CD4-positive, alpha-beta T cell treated with Interleukin-6 for 4 hours (primary cell): ENCODE measurements at regions not wholly inside any gene's neighbourhood (a gene's known extent, or its start where the extent isn't known, plus 50 kb on each side); places are given as distances from the start of the nearest gene placed in this dataset.
"Not testable (repeated sequence)": the region's sequence is repeated elsewhere in the genome, so short reads cannot be mapped to it uniquely, and the experiment has no call there.

Experiments
- DNase-seq: peaks from one replicate; pipeline ENCODE4 v3.0.0-alpha.2; 2020; ENCODE audit warnings: mixed read lengths

- no peak for DNase-seq
These were observed 404.1 kb downstream of the ZEB2 start for GRCh38 chr2:144115739-144116291.

DNA sequence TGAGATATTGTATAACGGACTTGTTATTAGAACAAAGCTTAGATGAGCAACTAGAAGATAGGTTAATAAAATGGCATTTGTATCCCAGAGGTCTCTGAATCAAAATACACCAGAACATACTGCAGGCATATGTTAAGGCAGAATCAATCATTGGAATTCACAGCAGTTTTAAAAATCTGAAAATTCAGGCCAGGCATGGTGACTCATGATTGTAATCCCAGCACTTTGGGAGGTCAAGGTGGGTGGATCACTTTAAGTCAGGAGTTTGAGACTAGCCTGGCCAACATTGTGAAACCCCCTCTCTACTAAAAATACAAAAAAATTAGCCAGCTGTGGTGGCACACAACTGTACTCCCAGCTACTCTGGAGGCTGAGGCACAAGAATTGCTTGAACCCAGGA, 405.2 kb downstream of the ZEB2 start:
- no peak for DNase-seq

DNA sequence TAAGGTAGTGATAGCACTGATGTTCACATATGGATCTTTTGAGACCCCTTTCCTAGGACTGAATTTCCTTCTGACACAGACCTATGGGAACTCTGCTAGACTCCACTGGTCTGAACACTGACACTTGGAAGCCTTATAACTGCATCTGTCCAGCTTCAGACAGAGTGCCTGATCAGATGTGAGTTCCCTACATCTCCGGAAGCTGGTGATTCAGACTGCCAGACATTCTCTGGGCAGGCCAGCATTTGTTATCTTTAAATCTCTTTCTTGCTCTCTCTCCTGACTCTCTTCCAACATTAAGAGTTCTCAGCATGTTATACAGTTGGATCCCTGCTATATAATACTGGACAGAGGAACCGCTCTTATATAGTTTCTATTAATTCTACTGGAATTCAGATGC, 408.5 kb downstream of the ZEB2 start:
- no peak for DNase-seq

DNA sequence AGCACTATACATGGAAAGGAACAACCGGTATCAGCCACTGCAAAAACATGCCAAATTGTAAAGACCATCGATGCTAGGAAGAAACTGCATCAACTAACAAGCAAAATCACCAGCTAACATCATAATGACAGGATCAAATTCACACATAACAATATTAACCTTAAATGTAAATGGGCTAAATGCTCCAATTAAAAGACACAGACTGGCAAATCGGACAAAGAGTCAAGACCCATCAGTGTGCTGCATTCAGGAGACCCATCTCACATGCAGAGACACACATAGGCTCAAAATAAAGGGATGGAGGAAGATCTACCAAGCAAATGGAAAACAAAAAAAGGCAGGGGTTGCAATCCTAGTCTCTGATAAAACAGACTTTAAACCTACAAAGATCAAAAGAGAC, 413.8 kb downstream of the ZEB2 start:
- not testable (repeated sequence) for DNase-seq

DNA sequence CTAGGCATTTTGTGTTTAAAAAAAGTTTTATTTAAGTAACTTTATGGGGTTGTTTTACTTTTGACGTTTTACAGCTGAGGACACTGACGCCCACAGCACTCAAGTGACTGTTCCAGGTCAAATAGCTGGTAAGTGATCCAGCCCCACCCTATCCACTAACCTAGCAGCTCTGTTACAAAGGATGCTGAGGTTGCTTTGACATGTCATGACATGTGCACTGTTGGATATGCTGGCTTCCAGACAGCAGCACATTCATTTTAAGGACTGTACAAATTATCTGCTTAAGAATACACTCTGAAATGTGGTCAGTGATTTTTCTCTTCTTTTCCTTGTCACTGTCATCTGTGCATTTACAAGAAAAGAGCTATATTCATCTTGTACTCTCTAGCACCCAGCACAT, 417.5 kb downstream of the ZEB2 start:
- no peak for DNase-seq

DNA sequence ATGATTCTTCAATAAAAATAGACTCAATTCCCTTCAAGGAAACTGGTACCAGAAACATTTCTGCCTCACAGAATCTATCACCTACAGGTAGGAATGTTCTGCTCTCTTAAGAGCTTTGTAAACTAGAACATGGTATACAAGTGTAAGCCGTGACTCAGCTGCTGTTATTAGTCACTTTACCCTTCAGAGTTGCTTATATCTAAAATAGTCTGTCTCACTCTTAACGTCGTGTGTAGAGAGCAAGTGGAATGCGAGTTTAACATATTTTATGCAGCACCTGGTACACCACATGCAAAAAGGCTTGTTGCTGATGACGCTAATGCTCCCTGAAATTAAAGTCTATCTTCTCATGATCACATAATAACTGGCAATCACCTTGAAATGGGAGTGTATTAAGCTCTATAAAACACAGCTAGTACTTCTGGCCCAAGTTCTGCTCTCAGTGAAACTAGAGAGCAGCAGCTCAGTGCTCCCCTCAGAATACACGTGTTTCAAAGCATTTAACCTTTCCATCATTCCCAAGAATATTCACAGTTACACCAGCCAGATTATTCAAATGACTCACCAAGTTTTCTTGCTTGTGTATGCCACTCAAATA, 420.0 kb downstream of the ZEB2 start:
- DNase-seq: no peak

GRCh38 chr2:144099340-144099739, 420.6 kb downstream of the ZEB2 start:
- DNase-seq: no peak

DNA sequence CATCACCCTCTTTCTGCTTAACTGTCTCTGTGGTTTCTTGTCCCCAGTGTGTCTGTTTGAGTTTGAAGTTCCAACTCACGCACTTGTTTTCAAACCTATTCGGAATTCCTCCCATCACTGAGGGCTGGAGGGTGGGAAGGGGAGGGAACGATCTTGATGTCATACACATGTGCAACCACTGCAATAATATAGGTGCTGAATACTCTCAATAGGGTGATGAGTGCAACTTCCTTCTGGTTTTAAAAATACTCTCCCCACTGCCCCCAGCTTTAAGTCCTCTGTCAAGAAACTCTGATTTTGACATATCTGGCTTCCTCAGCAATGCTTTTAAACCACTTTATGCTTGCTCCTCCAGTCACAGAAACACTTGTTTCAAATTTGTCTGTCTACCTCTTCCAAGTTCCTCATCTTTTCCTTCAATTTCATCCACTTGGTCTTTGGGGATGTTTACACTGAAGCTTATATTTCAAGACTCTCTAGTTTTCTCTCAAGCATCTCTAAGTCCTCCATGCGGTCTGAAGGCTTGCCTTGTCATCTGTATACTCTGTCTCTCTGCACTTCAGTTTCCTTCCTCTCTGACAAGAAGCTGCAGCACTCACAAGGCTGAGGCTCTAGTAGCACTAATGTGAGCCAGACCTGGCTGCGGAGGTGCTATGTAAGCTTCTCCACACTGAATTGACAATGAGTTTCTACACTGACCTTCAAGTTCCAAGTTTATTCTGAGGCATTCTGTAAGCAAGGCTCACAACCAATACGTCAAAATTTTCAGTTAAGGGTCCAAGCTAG, 422.3 kb downstream of the ZEB2 start:
- DNase-seq: no peak

DNA sequence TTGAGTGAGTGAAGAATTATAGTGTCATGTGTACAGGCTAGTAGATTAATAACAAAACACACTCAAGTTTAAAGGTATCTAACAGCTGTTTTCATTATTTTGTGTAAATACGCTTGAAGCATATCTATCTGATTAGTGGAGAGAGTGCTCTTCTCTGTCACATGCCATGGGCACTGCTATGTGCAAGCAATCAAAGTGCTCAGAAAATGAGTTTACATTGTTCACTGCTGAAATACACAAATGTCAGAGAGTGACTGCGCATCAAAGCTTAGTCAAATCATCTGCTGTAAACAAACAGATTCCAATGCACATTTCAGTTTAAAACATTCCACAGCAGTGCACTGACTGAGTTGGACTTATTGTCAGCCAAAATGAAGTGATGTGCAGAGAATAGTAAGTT, 423.4 kb downstream of the ZEB2 start:
- DNase-seq: no peak

DNA sequence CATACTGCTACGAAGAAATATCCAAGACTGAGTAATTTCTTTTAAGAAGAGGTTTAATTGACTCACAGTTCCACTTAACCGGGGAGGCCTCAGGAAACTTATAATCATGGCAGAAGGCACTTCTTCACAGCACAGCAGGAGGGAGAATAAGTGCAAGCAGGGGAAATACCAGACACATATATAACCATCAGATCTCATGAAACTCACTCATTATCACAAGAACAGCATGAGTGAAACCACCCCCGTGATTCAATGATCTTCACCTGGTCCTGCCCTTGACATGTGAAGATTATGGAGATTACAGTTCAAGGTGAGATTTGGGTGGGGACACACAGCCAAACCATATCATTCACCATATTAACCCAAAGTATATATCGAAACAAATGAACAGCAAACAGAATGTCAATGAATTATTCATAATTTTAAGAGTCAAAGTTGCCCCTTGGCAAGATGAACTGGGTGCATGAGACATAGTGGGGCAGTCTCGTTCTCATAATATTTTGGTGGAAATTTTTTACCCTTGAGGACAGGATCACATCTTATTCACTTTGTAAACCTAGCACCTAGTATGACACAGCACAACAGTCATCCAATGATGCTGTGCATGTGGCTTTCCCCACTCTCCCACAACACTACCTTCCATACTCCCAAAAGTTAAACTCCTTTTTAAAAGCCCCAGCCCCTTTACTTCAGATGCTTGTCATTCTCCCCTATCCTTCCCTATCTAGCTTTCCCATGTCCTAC, 425.3 kb downstream of the ZEB2 start:
- no peak for DNase-seq

GRCh38 chr2:144091622-144092021, 428.3 kb downstream of the ZEB2 start:
- DNase-seq: no peak

GRCh38 chr2:144088863-144089262, 431.1 kb downstream of the ZEB2 start:
- DNase-seq: no peak

DNA sequence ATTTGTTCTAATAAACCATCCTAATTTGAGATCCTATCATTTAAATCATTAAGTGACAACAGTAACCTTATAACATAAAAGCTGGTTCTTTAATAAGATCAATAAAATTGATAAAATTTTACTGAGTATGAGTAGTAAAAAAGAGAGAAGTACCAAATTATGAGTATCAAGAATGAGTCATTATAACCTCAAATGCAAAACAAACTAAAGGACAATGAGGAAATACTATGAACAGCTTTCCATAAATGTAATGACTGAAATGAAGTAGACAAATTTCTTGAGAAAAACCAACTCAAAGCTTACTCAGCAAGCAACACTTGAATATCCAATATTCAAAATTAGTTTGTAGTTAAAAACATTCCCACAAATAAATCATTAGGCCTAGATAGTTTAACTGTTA, 433.0 kb downstream of the ZEB2 start:
- DNase-seq: no peak

- no peak for DNase-seq
These were observed 434.9 kb downstream of the ZEB2 start for GRCh38 chr2:144085016-144085415.

DNA sequence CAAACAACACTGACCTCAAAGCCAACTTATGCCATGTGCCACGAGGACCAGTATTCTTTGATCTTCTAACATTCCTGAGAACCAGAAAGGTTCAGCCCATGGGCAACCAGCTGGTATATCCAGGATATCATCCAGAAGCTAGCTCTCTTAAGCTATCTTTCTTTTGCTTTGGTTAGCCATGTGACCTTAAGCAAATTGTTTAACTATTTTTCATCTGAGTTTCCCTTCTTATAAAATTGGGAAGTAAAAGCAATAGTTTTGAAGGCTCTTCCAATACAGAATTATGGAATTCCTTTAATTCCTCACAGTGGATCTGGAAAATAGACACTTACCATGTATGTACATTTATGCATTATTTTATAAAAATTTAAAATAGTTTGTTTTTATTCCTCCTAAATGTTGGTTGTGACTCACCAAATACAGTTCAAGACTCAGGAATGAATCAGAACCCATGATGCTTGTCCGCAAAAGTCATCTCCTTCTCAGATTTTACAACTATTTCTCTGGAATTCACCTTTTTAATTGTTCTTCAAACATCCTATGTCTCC, 435.7 kb downstream of the ZEB2 start:
- DNase-seq: no peak

GRCh38 chr2:144083211-144083610, 436.7 kb downstream of the ZEB2 start:
- no peak for DNase-seq

DNA sequence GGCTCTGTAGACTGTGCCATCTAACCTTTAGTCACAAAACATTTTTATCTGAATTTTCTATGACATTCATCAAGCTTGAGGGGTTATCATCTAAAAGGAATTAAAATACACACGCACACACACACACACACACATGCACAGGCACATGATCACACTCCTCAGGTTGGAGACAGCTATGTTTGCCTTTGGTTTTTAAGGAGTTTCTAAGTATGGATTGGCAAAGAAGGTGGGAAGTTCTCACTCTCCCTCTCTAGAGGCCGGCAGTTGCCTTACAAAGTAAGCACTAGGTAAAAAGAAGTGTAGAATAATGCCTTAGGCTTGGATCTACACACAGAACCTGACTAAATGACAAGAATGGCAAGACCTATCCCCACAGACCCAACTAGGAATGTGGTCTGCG, 437.1 kb downstream of the ZEB2 start:
- DNase-seq: no peak

DNA sequence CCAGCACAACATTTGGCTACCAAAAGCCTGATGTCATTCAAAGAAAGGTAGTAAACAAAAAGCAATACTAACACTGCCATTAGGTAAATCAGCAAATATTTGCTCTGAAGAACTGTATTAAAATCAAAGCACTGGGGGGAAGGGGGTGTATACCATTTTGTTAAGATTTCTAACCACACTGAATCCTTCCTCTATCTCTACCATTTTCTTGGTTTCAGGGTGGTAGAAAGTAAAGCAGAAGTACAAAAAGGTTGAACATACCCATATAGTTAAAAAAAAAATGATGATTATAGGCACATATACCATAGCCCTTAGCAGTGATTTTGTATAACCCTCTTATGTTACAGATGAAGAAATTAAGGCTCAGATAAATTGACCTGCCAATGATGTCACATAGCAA, 437.6 kb downstream of the ZEB2 start:
- no peak for DNase-seq

GRCh38 chr2:144081272-144081671, 438.6 kb downstream of the ZEB2 start:
- DNase-seq: no peak

GRCh38 chr2:144079803-144080202, 440.1 kb downstream of the ZEB2 start:
- no peak for DNase-seq

DNA sequence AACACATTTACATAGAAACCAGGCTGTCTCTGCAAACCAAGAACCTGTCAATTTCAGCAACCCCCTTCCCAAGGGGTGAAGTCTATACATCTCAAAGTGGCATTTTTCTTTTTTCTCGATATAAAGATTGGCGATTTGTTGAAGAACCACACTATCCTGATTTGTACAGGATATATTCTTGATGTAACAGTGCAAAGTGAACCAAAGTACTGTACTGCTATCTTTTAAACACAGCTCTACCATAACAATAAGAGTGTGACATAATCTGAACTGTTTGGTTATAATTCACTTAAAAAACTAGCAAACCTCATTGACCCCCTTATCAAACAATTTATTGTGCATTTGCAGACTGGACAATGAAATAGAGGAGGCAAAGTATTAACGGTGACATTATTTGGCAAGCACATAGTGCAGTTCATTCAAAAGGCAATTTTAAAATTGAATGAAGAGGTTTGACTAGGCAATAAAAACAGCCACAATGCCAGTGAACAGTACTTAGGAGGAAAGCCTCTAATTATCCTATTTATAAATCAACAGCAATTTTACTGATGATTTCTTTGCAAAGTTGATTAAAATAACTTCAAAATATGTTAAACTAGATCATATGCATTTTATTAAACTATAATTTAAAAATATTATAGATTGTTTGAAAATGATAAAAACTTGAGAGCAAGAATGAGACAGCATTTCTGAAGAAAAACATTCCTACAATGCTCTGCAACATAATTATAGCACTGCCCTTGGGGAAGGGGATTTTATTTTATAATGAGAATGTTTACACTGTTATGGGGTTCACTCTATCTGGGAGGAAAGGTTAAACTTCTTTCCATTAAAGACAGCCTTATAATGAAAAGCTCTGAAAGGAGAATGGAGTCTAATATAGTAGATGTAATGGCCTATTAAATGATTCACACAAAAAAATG, 440.9 kb downstream of the ZEB2 start:
- DNase-seq: no peak

DNA sequence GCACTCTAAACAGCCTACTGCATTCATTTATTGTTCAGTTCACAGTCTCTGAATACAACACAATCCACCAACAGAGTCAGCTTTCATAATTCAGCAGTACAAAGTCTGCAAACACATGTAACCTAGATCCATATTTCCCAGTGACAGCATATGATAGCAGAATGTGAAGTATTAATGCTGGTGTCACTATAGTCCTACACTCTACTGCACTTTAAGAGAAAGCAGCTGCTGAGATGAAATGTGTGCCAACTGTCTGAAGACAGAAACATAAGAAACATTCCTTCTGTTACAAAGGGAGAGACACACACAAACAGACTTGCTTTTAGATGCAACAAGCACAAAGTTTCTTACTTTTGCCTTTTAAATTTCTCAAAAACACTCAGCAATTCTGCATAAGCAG, 441.8 kb downstream of the ZEB2 start:
- DNase-seq: no peak
